Lung (tissue), 11 donors: ENCODE measurements at regions not wholly inside any gene's neighbourhood (a gene's known extent, or its start where the extent isn't known, plus 50 kb on each side); places are given as distances from the start of the nearest gene placed in this dataset.

Experiments
- ATAC-seq: fragments of 200-7000 bp; cut with Tn5 transposase; one replicate; pipeline ENCODE4 v1.9.1; 2020; ENCODE audit warnings: moderate number of reproducible peaks; ENCODE audit not compliant: insufficient read depth, low FRiP score
- DNase-seq, 3 donors: peaks; one replicate each; pipeline ENCODE4 v3.0.0-alpha.2; 2013 to 2017
- H3K27ac ChIP-seq, 2 donors: one replicate each; pipeline ENCODE4 v1.5.1; 2013; ENCODE audit warnings: mild to moderate bottlenecking in 2 of 2, moderate library complexity in 2 of 2, control low read depth in 1 of 2, inconsistent platforms in 1 of 2, low read depth in 1 of 2, low read length in 1 of 2
- H3K27me3 ChIP-seq, 3 donors: one replicate each; pipeline ENCODE4 v1.5.1; 2013; ENCODE audit warnings: low read length in 2 of 3; ENCODE audit not compliant: control insufficient read depth in 3 of 3, insufficient read depth in 3 of 3
- H3K36me3 ChIP-seq, 4 donors: one replicate each; pipeline ENCODE4 v1.5.1; 2013; ENCODE audit warnings: low read length in 4 of 4, mild to moderate bottlenecking in 1 of 4, moderate library complexity in 1 of 4; ENCODE audit not compliant: control insufficient read depth in 4 of 4, insufficient read depth in 4 of 4
- H3K4me1 ChIP-seq, 5 donors: one replicate each; pipeline ENCODE4 v1.5.1; 2013; ENCODE audit warnings: low read length in 5 of 5, mild to moderate bottlenecking in 2 of 5, moderate library complexity in 1 of 5; ENCODE audit not compliant: control insufficient read depth in 5 of 5, insufficient read depth in 5 of 5
- H3K4me3 ChIP-seq: one replicate; pipeline ENCODE4 v1.5.1; 2013; ENCODE audit warnings: mild to moderate bottlenecking, control low read depth, moderate library complexity
- H3K9ac ChIP-seq, 2 donors: one replicate each; pipeline ENCODE4 v1.5.1; 2013; ENCODE audit warnings: low read length in 2 of 2, control low read depth in 1 of 2; ENCODE audit not compliant: insufficient read depth in 1 of 2
- H3K9me3 ChIP-seq, 4 donors: one replicate each; pipeline ENCODE4 v1.5.1; 2013; ENCODE audit warnings: low read length in 3 of 4, mild to moderate bottlenecking in 1 of 4, moderate library complexity in 1 of 4; ENCODE audit not compliant: control insufficient read depth in 4 of 4, insufficient read depth in 3 of 4
- CTCF ChIP-seq: IDR thresholded peaks from 2 replicates; pipeline ENCODE4 v1.5.1; 2012; ENCODE audit warnings: mild to moderate bottlenecking; ENCODE audit errors: control extremely low read depth, extremely low read depth
- WGBS, 2 donors: extraction: QIAGEN DNeasy Blood & Tissue Kit; methylation state at CpG; one replicate each; pipeline ENCODE4 v1.1.7; 2013; 5-methylcytosine and 5-hydroxymethylcytosine counted together
- donor health status: control.
- donor health status: control.
- donor health status: Bipolar disorder and iron deficiency.
- donor health status: healthy.
- donor health status: DM: yes; HTN: yes; CAD: no.

GRCh38 chr2:225293638-225294037 is 105.9 kb upstream of the NYAP2 start:
- H3K9ac ChIP-seq: no peak overlapping the region
- no peak overlapping the region for H3K4me3 ChIP-seq
- DNase-seq (no peak), ATAC-seq (no peak)
- TF ChIP-seq CTCF: no peak
- H3K27me3 ChIP-seq: no peaks in the 10 kb centered on the region
- peaks cover 0 to 3% (median 0%) of the 10 kb centered on the region in 4 donors for H3K9me3 ChIP-seq
- no peaks in the 10 kb centered on the region for H3K36me3 ChIP-seq
- WGBS, 2 donors: 88 to 89% methylated on average over 7 of the region's 7 CpGs
- no peak overlapping the region for H3K27ac ChIP-seq
- no peaks in the 10 kb centered on the region for H3K4me1 ChIP-seq

- DNase-seq: no peak
- H3K4me3 ChIP-seq: no peak overlapping the region
- peaks cover 0 to 3% (median 0%) of the 10 kb centered on the region in 4 donors for H3K9me3 ChIP-seq
- H3K27ac ChIP-seq: no peak overlapping the region
- no peaks in the 10 kb centered on the region for H3K27me3 ChIP-seq
- no peaks in the 10 kb centered on the region for H3K36me3 ChIP-seq
- TF ChIP-seq CTCF: no peak
- ATAC-seq: no peak
- H3K9ac ChIP-seq: no peak overlapping the region
- 63 to 67% methylated on average over 8 of the region's 8 CpGs for WGBS, 2 donors
- no peaks in the 10 kb centered on the region for H3K4me1 ChIP-seq
Observed at GRCh38 chr2:225290757-225291400, 108.6 kb upstream of the NYAP2 start.

GRCh38 chr2:225289659-225290058 is 109.9 kb upstream of the NYAP2 start:
- Histone ChIP-seq H3K36me3 (no peaks in the 10 kb centered on the region), H3K27ac (no peak overlapping the region), H3K9me3 (peaks cover 0 to 3% (median 0%) of the 10 kb centered on the region in 4 donors), H3K4me3 (no peak overlapping the region), H3K4me1 (no peaks in the 10 kb centered on the region), H3K27me3 (no peaks in the 10 kb centered on the region), H3K9ac (no peak overlapping the region)
- DNase-seq (no peak), ATAC-seq (no peak)
- WGBS, 2 donors: 86 to 88% methylated on average over 2 of the region's 2 CpGs
- TF ChIP-seq CTCF: no peak

GRCh38 chr2:225288986-225289385 is 110.5 kb upstream of the NYAP2 start:
- no peaks in the 10 kb centered on the region for H3K27me3 ChIP-seq
- H3K36me3 ChIP-seq: no peaks in the 10 kb centered on the region
- DNase-seq (no peak), ATAC-seq (no peak)
- 65 to 68% methylated on average over 3 of the region's 3 CpGs for WGBS, 2 donors
- no peak overlapping the region for H3K27ac ChIP-seq
- no peak overlapping the region for H3K9ac ChIP-seq
- H3K4me1 ChIP-seq: no peaks in the 10 kb centered on the region
- H3K4me3 ChIP-seq: no peak overlapping the region
- H3K9me3 ChIP-seq: peaks cover 0 to 3% (median 0%) of the 10 kb centered on the region in 4 donors
- no peak for TF ChIP-seq CTCF
